PC-3 (cell line): ENCODE measurements at regions not wholly inside any gene's neighbourhood (a gene's known extent, or its start where the extent isn't known, plus 50 kb on each side); places are given as distances from the start of the nearest gene placed in this dataset.

ENCODE experiments used
- ATAC-seq: fragments of 200-7000 bp; cut with Tn5 transposase; 2 replicates; pipeline ENCODE4 v1.9.1; 2020; ENCODE audit warnings: mild to moderate bottlenecking, moderate library complexity
- BruUV-seq: library from RNA; stranded (reverse); fragments of 400-500 nt; replicated peaks from 2 replicates; lab custom pipeline; 2021; lab: Mats Ljungman, UMichigan
- CTCF ChIA-PET: fragments of 300-600 bp; sonication (Branson Sonifier 250); formaldehyde crosslinking; loops from one replicate; lab custom pipeline; 2022; ENCODE audit warnings: antibody characterized with exemption; lab: Charles Lee
- POLR2A ChIA-PET: fragments of 300-600 bp; sonication (Branson Sonifier 250); formaldehyde crosslinking; loops from one replicate; lab custom pipeline; 2022; ENCODE audit warnings: antibody characterized with exemption; ENCODE audit not compliant: unreplicated experiment; lab: Charles Lee
- DNase-seq: peaks from one replicate; pipeline ENCODE4 v3.0.0-alpha.2; 2015
- H2AFZ ChIP-seq: fragments of 300-600 bp; sonication (generic); 2 replicates; pipeline ENCODE4 v1.6.0; 2016; ENCODE audit warnings: antibody characterized with exemption, low read length
- H3F3A ChIP-seq: fragments of 300-600 bp; sonication (generic); one replicate; pipeline ENCODE4 v1.6.0; 2017; ENCODE audit warnings: antibody characterized with exemption, low read length, control low read depth, mild to moderate bottlenecking; ENCODE audit not compliant: unreplicated experiment
- H3K27ac ChIP-seq: fragments of 300-600 bp; sonication (generic); 2 replicates; pipeline ENCODE4 v1.5.1; 2016; ENCODE audit warnings: mild to moderate bottlenecking, low read length
- H3K27me3 ChIP-seq: fragments of 300-600 bp; sonication (generic); 2 replicates; pipeline ENCODE4 v1.6.1; 2016; ENCODE audit warnings: low read length, mixed read lengths
- H3K36me3 ChIP-seq: fragments of 300-600 bp; sonication (generic); 2 replicates; pipeline ENCODE4 v1.6.1; 2016; ENCODE audit warnings: low read depth, mixed run types, low read length, mixed read lengths
- H3K4me1 ChIP-seq: fragments of 300-600 bp; sonication (generic); 2 replicates; pipeline ENCODE4 v1.5.1; 2016; ENCODE audit warnings: low read length; ENCODE audit not compliant: insufficient read depth
- H3K4me2 ChIP-seq: fragments of 300-600 bp; sonication (generic); 2 replicates; pipeline ENCODE4 v1.6.0; 2016; ENCODE audit warnings: low read length
- H3K4me3 ChIP-seq: fragments of 300-600 bp; sonication (generic); 2 replicates; pipeline ENCODE4 v1.5.1; 2016; ENCODE audit warnings: mild to moderate bottlenecking, low read length, mixed read lengths
- H3K79me2 ChIP-seq: fragments of 300-600 bp; sonication (generic); 2 replicates; pipeline ENCODE4 v1.6.1; 2017; ENCODE audit warnings: low read length, mixed read lengths
- H3K9ac ChIP-seq: fragments of 300-600 bp; sonication (generic); 2 replicates; pipeline ENCODE4 v1.6.0; 2016; ENCODE audit warnings: mild to moderate bottlenecking, low read length
- H3K9me2 ChIP-seq: fragments of 300-600 bp; sonication (generic); replicated peaks from 2 replicates; pipeline ENCODE4 v1.6.1; 2016; ENCODE audit warnings: mixed run types, low read length, mixed read lengths
- H3K9me3 ChIP-seq: fragments of 300-600 bp; sonication (generic); 2 replicates; pipeline ENCODE4 v1.6.1; 2016; ENCODE audit warnings: low read length, mixed read lengths
- H4K20me1 ChIP-seq: fragments of 300-600 bp; sonication (generic); 2 replicates; pipeline ENCODE4 v1.6.1; 2016; ENCODE audit warnings: low read length, mixed read lengths
- EZH2 ChIP-seq: fragments of 300-600 bp; sonication (generic); IDR thresholded peaks from one replicate; pipeline ENCODE4 v1.6.1; 2017; ENCODE audit warnings: antibody characterized with exemption, mild to moderate bottlenecking, low read length; ENCODE audit not compliant: unreplicated experiment
- EZH2phosphoT487 ChIP-seq: fragments of 300-600 bp; sonication (generic); IDR thresholded peaks from 2 replicates; pipeline ENCODE4 v1.6.1; 2018; ENCODE audit warnings: mild to moderate bottlenecking, antibody characterized with exemption, low read length, borderline replicate concordance
- intact Hi-C: fragments of 100-400 bp; cut with micrococcal nuclease; formaldehyde crosslinking; loops from 2 replicates; pipeline ENCODE4 v1.9.0; 2023
- TF ChIP-seq, protein P1 (sequence below): fragments of 300-600 bp; sonication (generic); conservative IDR thresholded peaks from 2 replicates; pipeline ENCODE4 v1.5.1; 2017; ENCODE audit warnings: antibody characterized with exemption, low read depth, mild to moderate bottlenecking, low read length

- no peaks in the 10 kb centered on the region for H4K20me1 ChIP-seq
- peaks cover 25% of the 10 kb centered on the region for H3K4me1 ChIP-seq
- no peaks in the 10 kb centered on the region for H3K9me3 ChIP-seq
- peak overlapping the region; percentile 32; the same call in 1 of the 2 replicates for H3K9ac ChIP-seq
- 0 out of 2 replicates have a peak overlapping the region, but pooled peaks have one; percentile 25 for H2AFZ ChIP-seq
- peak overlapping the region; percentile 59 for H3K4me2 ChIP-seq
- TF ChIP-seq, protein P1, sequence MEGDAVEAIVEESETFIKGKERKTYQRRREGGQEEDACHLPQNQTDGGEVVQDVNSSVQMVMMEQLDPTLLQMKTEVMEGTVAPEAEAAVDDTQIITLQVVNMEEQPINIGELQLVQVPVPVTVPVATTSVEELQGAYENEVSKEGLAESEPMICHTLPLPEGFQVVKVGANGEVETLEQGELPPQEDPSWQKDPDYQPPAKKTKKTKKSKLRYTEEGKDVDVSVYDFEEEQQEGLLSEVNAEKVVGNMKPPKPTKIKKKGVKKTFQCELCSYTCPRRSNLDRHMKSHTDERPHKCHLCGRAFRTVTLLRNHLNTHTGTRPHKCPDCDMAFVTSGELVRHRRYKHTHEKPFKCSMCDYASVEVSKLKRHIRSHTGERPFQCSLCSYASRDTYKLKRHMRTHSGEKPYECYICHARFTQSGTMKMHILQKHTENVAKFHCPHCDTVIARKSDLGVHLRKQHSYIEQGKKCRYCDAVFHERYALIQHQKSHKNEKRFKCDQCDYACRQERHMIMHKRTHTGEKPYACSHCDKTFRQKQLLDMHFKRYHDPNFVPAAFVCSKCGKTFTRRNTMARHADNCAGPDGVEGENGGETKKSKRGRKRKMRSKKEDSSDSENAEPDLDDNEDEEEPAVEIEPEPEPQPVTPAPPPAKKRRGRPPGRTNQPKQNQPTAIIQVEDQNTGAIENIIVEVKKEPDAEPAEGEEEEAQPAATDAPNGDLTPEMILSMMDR = no peak
- no peak for TF ChIP-seq EZH2phosphoT487
- TF ChIP-seq EZH2 = no peak
- DNase-seq = peak; percentile 84
- H3K27me3 ChIP-seq = no peaks in the 10 kb centered on the region
- POLR2A ChIA-PET = interaction anchor here (0.7 kb wide), 1 partner anchor 921 kb away, joined by 3 read pairs; no protein-coding TSS in a partner anchor
- H3K9me2 ChIP-seq = no peaks in the 10 kb centered on the region
- H3K79me2 ChIP-seq = no peaks in the 10 kb centered on the region
- H3K36me3 ChIP-seq = no peaks in the 10 kb centered on the region
- BruUV-seq = no TSS peak
- peak; percentile 78 for ATAC-seq
- peak overlapping the region; percentile 84 for H3K27ac ChIP-seq
- intact Hi-C loops = no loop called here
- H3F3A ChIP-seq = no peaks in the 10 kb centered on the region
- no peak overlapping the region for H3K4me3 ChIP-seq
- CTCF ChIA-PET = no interaction called here
These were observed 216.8 kb downstream of the UBE2E3 start for GRCh38 chr2:181197140-181197760.

DNA sequence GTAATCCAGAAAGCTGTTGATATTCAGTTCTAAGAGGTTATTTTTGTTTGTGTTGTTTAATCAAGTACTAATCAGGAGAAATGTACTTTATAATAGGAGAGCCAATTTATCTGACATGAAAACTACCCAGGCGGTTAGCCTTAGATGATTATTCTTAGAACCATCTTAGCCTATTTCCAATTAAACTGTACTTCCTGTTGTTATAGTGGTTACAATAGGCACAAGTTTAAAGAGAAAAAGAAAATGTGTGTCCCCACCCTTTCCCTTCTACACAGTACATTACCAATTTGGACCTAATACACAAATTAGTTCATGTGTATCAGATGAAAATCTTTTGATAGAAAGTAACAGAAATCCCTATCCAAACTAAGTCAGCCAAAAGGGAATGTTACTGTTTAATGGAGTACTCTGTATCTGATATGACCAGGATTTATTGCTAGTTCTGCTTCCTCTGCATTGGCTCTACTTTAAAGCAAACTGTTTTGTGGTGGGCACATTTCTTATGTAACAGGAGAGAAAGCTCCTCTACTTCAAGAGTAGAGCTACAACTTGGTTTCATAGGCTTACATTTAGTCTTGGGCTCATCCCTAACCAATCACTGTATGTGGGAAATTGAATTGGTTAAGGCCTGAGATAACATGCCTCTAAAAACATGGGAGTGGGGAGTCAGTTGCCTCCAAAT, 217.9 kb downstream of the UBE2E3 start:
- CTCF ChIA-PET = no interaction called here

More for the DNA sequence above, 217.9 kb downstream of the UBE2E3 start:
- Histone ChIP-seq H4K20me1 (no peaks in the 10 kb centered on the region), H3K4me2 (peak overlapping the region; percentile 59; the same call in 1 of the 2 replicates), H3K4me3 (no peak overlapping the region), H3K79me2 (no peaks in the 10 kb centered on the region), H3K27me3 (no peaks in the 10 kb centered on the region), H3F3A (no peaks in the 10 kb centered on the region), H3K9me2 (no peaks in the 10 kb centered on the region), H2AFZ (no peak overlapping the region), H3K36me3 (no peaks in the 10 kb centered on the region), H3K9me3 (no peaks in the 10 kb centered on the region), H3K9ac (peak overlapping the region; percentile 32; the same call in 1 of the 2 replicates), H3K27ac (peak overlapping the region; percentile 84), H3K4me1 (peaks cover 35% of the 10 kb centered on the region)
- POLR2A ChIA-PET = no interaction called here
- ATAC-seq (no peak), DNase-seq (no peak)
- no peak for TF ChIP-seq EZH2
- TF ChIP-seq, protein P1 = no peak
- TF ChIP-seq EZH2phosphoT487 = no peak
- BruUV-seq = no TSS peak
- intact Hi-C loops = no loop called here
